ENCODE measurements at regions not wholly inside any gene's neighbourhood (a gene's known extent, or its start where the extent isn't known, plus 50 kb on each side); places are given as distances from the start of the nearest gene placed in this dataset.

DNA sequence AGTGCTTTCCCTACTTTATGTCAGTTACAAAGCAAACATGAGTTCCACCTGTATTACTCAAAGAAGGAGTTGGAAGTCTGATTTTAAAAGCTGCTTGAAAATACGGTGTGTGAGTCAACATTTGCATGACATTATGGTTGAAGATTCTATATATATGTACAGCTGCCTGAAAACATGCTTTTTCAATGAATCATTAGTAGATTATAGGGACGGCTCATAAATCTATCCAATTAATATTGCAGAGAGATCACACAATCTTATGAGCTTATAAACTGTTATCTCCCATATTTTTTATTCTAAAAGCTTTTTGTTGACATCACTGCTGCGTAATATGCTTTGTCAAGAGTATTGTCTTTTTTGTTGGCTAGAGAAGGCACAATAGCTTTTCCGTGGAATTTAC, 873.8 kb downstream of the SLITRK6 start:
- ATAC-seq (ENCODE audit: insufficient read depth, low FRiP score) (no peak), DNase-seq (no peak)
- H3K27ac ChIP-seq (ENCODE audit: low read depth in 1 of 2, low read length in 1 of 2), result no peak overlapping the region
- TF ChIP-seq, protein P1, sequence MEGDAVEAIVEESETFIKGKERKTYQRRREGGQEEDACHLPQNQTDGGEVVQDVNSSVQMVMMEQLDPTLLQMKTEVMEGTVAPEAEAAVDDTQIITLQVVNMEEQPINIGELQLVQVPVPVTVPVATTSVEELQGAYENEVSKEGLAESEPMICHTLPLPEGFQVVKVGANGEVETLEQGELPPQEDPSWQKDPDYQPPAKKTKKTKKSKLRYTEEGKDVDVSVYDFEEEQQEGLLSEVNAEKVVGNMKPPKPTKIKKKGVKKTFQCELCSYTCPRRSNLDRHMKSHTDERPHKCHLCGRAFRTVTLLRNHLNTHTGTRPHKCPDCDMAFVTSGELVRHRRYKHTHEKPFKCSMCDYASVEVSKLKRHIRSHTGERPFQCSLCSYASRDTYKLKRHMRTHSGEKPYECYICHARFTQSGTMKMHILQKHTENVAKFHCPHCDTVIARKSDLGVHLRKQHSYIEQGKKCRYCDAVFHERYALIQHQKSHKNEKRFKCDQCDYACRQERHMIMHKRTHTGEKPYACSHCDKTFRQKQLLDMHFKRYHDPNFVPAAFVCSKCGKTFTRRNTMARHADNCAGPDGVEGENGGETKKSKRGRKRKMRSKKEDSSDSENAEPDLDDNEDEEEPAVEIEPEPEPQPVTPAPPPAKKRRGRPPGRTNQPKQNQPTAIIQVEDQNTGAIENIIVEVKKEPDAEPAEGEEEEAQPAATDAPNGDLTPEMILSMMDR (IDR thresholded peaks at IDR 0.05; ENCODE audit: control extremely low read depth, extremely low read depth), result no peak
- peaks cover 0 to 7% (median 0%) of the 10 kb centered on the region in 5 donors for H3K4me1 ChIP-seq (ENCODE audit: control insufficient read depth in 5 of 5, insufficient read depth in 5 of 5, low read length in 5 of 5)
- H3K9me3 ChIP-seq (ENCODE audit: control insufficient read depth in 4 of 4, insufficient read depth in 3 of 4, low read length in 3 of 4), result no peaks in the 10 kb centered on the region
- no peaks in the 10 kb centered on the region for H3K36me3 ChIP-seq (ENCODE audit: control insufficient read depth in 4 of 4, insufficient read depth in 4 of 4, low read length in 4 of 4)
- no peak overlapping the region for H3K9ac ChIP-seq (ENCODE audit: insufficient read depth in 1 of 2, low read length in 2 of 2)
- no peaks in the 10 kb centered on the region for H3K27me3 ChIP-seq (ENCODE audit: control insufficient read depth in 3 of 3, insufficient read depth in 3 of 3, low read length in 2 of 3)
- 86 to 91% methylated on average over 4 of the region's 4 CpGs for WGBS, 2 donors
- H3K4me3 ChIP-seq, result no peak overlapping the region

DNA sequence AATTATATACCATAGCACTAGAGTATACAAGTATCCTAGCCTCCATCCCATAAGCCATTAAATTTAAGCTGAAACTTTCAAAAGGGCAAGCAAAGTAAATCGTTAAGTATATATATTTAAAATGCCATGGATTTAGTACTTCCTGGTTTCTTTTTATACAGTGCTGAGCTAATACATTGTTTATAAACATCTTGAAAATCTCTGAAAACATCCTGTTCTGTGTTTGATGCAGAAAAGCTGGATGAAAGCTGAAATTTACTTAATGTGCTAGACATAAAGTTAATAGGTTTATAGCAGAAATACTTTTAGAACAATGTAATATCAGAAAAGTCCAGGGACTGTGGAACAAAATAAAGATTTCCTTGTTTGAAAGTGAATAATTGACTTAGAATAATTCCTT, 875.4 kb downstream of the SLITRK6 start:
- peaks cover 0 to 7% (median 0%) of the 10 kb centered on the region in 5 donors for H3K4me1 ChIP-seq (ENCODE audit: control insufficient read depth in 5 of 5, insufficient read depth in 5 of 5, low read length in 5 of 5)
- H3K36me3 ChIP-seq (ENCODE audit: control insufficient read depth in 4 of 4, insufficient read depth in 4 of 4, low read length in 4 of 4), result no peaks in the 10 kb centered on the region
- 21 to 70% methylated on average over 1 of the region's 1 CpG for WGBS, 2 donors
- H3K9ac ChIP-seq (ENCODE audit: insufficient read depth in 1 of 2, low read length in 2 of 2), result no peak overlapping the region
- no peaks in the 10 kb centered on the region for H3K9me3 ChIP-seq (ENCODE audit: control insufficient read depth in 4 of 4, insufficient read depth in 3 of 4, low read length in 3 of 4)
- no peak overlapping the region for H3K4me3 ChIP-seq
- peak in 2 of 3 donors; percentile 63 to 75 for DNase-seq
- TF ChIP-seq, protein P1 (IDR thresholded peaks at IDR 0.05; ENCODE audit: control extremely low read depth, extremely low read depth), result no peak
- H3K27ac ChIP-seq (ENCODE audit: low read depth in 1 of 2, low read length in 1 of 2), result no peak overlapping the region
- no peak for ATAC-seq (ENCODE audit: insufficient read depth, low FRiP score)
- no peaks in the 10 kb centered on the region for H3K27me3 ChIP-seq (ENCODE audit: control insufficient read depth in 3 of 3, insufficient read depth in 3 of 3, low read length in 2 of 3)

DNA sequence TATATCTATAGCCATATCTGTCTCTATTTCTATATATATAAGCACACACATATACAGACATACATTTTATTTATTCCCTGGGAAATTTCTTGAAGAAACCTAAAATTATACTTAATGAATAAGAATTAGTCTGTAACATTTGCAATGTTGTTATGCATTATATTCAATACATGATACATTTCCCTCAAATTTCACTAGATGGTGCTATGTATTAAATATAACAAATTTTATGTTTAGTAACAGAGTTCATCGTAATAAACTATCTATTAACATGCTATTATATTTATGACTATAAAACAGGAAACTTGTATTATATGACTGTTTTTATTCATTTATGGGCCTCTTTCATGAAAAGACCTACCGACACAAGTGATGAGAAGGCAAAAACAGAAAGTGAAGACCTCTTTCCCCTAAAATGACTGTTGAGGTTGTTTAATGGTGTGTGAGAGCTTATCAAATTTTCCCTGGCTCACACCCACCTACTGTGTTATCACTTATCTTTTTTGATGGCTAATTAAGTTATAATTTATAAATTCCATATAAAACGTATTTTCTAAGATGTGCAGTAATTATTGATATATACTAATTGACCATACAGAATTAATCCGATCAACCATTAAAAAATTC, 881.9 kb downstream of the SLITRK6 start:
- no peak for ATAC-seq (ENCODE audit: insufficient read depth, low FRiP score)
- no peak overlapping the region for H3K9ac ChIP-seq (ENCODE audit: insufficient read depth in 1 of 2, low read length in 2 of 2)
- peaks cover 0 to 9% (median 0%) of the 10 kb centered on the region in 5 donors for H3K4me1 ChIP-seq (ENCODE audit: control insufficient read depth in 5 of 5, insufficient read depth in 5 of 5, low read length in 5 of 5)
- TF ChIP-seq, protein P1 (IDR thresholded peaks at IDR 0.05; ENCODE audit: control extremely low read depth, extremely low read depth), result no peak
- H3K9me3 ChIP-seq (ENCODE audit: control insufficient read depth in 4 of 4, insufficient read depth in 3 of 4, low read length in 3 of 4), result no peaks in the 10 kb centered on the region
- DNase-seq, result peak in 2 of 3 donors; percentile 66 to 72
- H3K27me3 ChIP-seq (ENCODE audit: control insufficient read depth in 3 of 3, insufficient read depth in 3 of 3, low read length in 2 of 3), result no peaks in the 10 kb centered on the region
- H3K27ac ChIP-seq (ENCODE audit: low read depth in 1 of 2, low read length in 1 of 2), result no peak overlapping the region
- no peaks in the 10 kb centered on the region for H3K36me3 ChIP-seq (ENCODE audit: control insufficient read depth in 4 of 4, insufficient read depth in 4 of 4, low read length in 4 of 4)
- 40 to 49% methylated on average over 4 of the region's 4 CpGs for WGBS, 2 donors
- no peak overlapping the region for H3K4me3 ChIP-seq

DNA sequence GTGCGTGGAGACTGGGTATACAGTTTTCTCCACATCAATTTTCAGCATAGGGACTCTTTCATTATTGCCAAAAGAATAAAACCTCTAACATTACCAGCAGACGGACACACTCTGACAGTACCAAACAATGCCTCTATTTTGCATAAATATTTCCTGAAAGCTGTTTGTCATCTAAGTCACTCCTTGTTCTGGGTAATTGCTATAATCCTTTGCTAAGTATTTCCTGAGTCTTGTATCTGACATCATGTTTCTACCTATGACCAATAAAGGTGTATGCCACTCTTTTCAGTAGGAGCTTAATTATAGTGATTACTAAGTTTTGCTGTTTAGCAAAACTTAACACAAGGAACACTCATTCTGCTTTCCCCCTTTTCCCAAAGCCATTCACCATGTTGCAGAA, 886.5 kb downstream of the SLITRK6 start:
- Histone ChIP-seq H3K4me3 (no peak overlapping the region), H3K36me3 (ENCODE audit: control insufficient read depth in 4 of 4, insufficient read depth in 4 of 4, low read length in 4 of 4) (no peaks in the 10 kb centered on the region), H3K27me3 (ENCODE audit: control insufficient read depth in 3 of 3, insufficient read depth in 3 of 3, low read length in 2 of 3) (no peaks in the 10 kb centered on the region), H3K27ac (ENCODE audit: low read depth in 1 of 2, low read length in 1 of 2) (no peak overlapping the region), H3K9me3 (ENCODE audit: control insufficient read depth in 4 of 4, insufficient read depth in 3 of 4, low read length in 3 of 4) (no peaks in the 10 kb centered on the region), H3K9ac (ENCODE audit: insufficient read depth in 1 of 2, low read length in 2 of 2) (no peak overlapping the region), H3K4me1 (ENCODE audit: control insufficient read depth in 5 of 5, insufficient read depth in 5 of 5, low read length in 5 of 5) (peaks cover 0 to 4% (median 0%) of the 10 kb centered on the region in 5 donors)
- ATAC-seq (ENCODE audit: insufficient read depth, low FRiP score), result no peak
- no peak for DNase-seq
- WGBS, 2 donors, result 79 to 89% methylated on average over 2 of the region's 2 CpGs
- TF ChIP-seq, protein P1 (IDR thresholded peaks at IDR 0.05; ENCODE audit: control extremely low read depth, extremely low read depth), result no peak

Measured in lung (tissue), 11 donors.